DLD1 (cell line): ENCODE measurements at regions not wholly inside any gene's neighbourhood (a gene's known extent, or its start where the extent isn't known, plus 50 kb on each side); places are given as distances from the start of the nearest gene placed in this dataset.

Experiments
- in situ Hi-C: cut with HindIII; loops from 2 replicates; pipeline ENCODE4 v1.10.0; 2017; ENCODE audit warnings: low sequenced_read_pairs

- in situ Hi-C loops = no loop called here
These were observed 291.4 kb downstream of the IRX2 start for GRCh38 chr5:2460098-2460497.

DNA sequence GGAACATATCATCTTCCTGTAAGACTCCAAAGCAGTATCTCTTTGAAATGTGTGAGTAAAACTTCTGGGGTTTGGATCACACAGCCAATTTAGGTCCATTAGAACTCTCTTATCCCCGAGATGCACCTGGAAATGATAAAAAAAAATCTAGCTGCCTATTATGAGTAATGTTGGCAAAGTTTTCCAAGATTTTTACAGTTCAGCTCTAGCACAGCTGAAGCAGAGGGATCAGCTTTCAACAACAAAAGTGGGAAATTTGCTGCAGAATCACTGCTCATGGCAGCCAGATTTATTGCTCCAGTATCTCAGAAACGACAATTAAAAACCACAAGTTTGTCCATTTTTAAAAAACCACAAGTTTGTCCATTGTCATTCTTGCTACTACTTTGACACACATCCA lies 292.2 kb downstream of the IRX2 start:
- in situ Hi-C loops = no loop called here

- in situ Hi-C loops = no loop called here
These were observed 295.6 kb downstream of the IRX2 start for GRCh38 chr5:2455878-2456277.

DNA sequence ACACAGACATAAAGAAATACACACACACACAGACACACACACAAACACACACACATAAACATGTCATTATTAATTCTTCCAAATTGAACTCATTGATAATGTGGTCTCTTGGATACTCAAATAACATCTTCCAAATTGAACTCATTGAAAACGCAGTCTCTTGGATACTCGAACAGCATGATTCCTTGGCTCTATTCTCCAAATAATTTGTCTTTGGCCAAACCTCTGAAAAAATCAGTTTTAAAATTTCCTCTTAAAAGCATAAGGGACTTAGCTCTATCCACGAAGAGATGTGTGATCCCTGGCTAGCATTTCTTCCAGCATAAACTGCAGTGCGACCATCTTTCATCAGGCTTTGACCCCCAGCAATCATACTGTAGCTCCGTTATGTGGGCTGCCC lies 296.6 kb downstream of the IRX2 start:
- in situ Hi-C loops = no loop called here

DNA sequence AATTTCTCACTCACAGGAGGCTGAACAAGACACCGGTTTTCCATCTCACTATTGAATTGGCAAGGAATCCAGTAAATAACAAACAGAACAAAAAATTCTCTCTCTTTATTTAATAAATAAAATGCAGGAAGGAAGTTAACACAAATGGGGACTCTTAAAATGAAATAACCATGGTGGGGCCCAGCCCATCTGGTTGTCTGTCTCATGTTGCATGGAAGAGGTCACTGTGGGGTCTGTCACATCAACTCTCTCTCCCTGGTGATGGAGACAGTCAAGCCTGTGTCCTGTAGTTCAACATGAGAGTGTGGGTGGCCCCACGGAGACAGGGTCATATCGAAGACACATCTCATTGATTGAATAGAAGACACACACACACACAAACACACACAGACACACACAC lies 297.7 kb downstream of the IRX2 start:
- in situ Hi-C loops = no loop called here

GRCh38 chr5:2451100-2451499 lies 300.4 kb downstream of the IRX2 start:
- in situ Hi-C loops = no loop called here

DNA sequence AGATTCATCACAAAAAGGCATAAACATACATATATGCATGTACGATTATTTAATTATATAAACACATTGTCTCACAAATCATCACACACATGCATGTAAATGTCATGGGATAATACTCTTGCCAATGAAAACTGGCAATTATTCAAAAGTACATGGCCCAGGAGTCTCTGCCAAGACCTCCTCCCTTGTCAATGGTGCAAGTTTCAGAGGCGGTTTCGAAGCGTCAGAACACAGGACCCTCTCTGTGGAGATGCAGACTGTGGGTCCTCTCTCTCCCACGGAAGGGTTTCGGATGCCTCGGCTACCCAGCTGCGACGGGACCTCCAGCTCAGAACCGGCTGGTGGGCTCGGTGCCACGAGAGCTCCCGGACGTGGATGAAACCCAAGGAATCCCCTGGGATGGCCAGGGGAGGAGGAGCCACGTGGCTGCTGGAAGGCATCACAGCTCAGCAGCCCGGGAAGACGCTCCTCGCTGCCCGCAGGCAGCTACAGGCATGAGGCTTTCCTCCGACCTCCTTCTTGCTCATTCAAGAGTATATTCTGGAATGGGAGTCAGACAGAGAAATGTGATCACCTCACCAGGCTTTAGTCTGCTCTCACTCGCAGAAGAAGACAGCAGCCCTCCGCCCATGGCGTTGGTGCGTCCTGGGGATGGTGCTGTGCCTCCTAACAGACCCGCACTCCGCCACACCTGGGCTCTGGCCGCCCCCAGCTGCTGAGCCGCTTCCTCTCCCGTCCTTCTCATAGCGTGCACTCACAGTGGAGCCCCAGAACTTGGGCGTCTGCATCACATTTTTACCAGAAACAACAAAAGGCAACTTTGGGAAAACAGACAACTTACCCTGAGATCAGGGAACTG lies 308.8 kb downstream of the IRX2 start:
- in situ Hi-C loops = no loop called here

GRCh38 chr5:2441495-2442180 lies 309.8 kb downstream of the IRX2 start:
- in situ Hi-C loops = no loop called here

DNA sequence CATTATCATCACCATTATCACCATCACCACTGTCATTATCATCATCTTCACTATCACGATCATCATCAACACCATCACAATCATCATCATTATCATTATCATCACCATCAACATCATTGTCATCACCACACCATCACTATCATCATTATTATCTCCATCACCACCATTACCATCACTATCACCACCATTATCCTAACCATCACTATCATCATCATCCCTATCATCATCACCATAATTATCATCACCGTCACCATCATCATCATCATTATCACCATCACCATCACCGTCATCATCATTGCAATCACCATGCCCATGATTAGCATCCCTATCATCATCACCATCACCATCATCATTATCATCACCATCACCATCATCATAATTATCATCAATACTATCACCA lies 311.9 kb downstream of the IRX2 start:
- in situ Hi-C loops = no loop called here

DNA sequence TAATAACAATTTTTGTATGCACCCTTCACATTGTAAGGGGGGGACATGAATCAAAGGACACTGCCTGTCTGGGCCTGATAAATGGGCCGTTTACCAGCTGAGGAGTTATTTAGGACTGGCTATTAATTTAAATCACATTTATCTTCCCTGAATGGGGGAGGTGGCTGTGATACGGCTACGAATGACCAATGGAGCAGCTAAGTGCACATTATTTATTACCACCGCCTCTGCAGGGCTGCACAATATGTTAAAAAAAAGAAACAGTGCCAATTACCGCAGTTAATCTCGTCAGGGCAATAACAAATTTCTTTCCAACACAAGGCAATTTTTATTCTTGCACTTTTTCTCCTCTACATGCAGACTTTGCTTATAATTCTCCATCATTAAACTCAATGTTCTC lies 318.4 kb downstream of the IRX2 start:
- in situ Hi-C loops = no loop called here

DNA sequence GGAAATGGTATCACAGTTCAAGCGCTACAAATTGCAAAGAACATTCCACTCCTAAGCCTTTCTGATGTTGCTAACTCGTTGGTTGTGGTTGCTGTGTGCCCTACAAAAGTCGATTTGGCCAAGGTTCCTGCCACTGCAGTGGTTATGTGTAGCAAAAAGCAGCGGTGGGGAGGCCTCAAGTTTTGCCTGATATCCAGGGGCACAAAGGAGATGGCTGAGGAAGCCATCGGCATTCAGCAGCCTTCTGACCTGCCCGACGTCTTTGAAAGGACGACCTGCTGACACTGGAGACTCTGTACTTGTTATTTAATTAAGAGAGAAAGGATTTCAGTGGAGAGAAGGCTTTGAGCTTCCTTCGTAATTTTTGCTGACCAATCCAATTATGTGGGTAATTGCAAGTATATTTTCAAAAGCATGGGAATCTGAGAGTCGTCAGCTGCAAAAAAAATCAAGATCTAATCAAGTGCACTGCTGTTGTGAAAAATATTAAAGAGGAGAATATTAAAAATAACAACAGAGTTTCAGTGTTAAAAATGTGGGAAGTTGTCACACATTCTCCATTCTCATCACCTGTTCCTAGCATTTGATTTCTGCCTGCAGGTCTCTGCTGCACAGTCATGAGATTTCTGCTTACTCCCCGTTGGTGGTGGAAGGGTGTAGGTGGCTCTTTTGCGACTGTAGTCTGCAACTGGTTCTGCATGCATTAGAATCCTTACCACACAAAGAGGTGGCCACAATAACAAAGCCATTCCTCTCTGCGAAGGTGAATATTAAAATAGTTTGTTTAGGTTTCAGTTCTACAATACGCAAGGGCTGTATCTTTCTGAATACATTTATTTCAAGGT lies 319.2 kb downstream of the IRX2 start:
- in situ Hi-C loops = no loop called here

DNA sequence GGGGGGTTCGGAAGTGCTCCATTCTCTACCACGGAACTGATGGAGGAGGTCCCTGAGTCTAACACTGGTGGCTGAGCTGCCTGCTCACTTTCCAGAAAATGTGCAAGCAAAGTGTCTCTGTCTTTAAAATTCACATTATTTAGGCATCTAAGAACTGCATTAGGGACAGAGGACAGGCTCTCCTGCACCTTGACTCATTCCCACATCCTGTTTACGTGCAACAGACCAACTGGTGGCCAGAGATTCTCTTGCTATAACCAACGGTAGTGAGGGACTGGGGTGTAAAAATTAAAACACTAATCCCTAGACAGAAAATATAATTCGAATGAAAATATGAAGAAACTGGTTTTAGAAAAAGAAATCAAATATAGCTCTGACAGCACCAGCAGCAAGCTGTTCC lies 320.9 kb downstream of the IRX2 start:
- in situ Hi-C loops = no loop called here

DNA sequence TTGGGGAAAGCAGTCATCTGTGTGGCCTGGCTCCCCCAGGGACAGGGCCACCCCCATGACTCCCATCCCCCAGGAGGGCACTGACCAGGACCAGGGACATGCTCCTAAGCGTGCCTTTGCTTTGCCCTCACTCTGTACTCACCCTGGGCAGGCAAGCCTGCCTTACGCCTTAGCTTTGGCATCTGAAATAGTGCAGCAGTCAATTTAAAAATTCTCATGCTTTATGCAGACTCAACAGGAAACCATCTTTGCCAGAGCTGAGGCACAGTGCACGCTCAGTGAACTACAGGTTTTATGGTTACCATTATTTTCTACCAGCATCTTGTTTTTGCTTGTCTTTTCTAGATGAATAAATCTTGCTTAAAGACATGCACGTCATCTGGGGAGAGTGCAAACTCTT lies 323.5 kb downstream of the IRX2 start:
- in situ Hi-C loops = no loop called here

GRCh38 chr5:2423634-2424033 lies 327.8 kb downstream of the IRX2 start:
- in situ Hi-C loops = no loop called here

DNA sequence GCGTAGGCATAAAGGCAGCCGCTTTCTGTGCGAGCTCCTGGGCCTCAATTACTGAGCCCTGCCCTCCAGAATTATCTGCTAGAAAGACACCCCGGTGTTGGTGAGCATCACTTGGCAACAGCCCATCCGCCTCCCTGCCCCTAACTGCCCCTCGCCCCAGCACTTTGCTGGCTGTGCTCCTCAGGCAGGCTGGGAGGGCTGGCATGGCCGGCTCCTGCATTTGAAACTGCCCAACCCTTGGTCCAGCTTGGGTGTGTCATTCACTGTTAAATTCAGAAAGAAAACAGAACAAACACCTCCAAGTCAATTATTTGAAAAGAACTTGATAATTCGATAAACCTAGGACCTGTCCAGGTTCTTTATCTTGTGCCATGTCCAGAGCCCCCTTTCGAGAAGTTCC lies 334.2 kb downstream of the IRX2 start:
- in situ Hi-C loops = no loop called here

DNA sequence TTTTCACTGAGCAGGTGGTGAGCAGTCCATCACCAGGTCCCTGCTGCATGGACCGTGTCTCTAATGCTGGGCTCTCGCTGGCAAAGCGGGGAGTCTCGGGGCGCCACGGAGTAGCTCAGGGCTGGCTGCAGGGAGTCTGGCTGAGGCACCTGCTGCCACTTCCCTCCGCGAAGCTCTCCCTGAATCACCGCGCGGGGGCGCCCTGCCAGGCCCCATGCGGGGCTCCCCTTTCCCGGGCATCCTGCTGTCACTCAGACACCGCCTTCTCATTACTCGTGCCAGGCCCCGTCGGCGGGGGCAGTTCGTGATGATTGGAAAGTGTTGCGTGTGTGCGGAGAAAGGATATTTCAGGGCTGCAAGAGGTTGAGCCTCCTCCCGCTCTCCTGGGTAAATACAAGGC lies 335.8 kb downstream of the IRX2 start:
- in situ Hi-C loops = no loop called here

DNA sequence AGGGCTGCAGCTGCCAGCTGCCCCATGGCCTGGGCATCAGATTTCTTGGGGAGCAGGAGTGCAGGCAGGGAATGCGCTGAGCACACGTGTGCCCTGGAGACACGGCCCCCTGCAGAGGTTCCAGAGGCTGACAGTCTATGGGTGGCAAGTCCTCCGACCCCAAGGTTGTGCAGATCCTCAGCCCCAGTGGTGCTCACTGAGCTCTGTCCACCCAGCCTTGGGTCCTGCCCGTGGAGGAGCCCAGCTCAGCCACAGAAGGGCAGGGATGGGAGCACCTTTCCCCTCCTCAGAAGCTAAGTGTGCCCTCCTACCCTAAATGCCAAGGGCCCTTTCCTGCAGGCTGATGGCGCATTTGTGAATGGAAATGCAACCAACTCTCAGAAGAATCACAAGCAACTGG lies 341.0 kb downstream of the IRX2 start:
- in situ Hi-C loops = no loop called here

- in situ Hi-C loops = no loop called here
These were observed 348.2 kb downstream of the IRX2 start for GRCh38 chr5:2403296-2403695.

GRCh38 chr5:2399804-2400203 lies 351.7 kb downstream of the IRX2 start:
- in situ Hi-C loops = no loop called here

- in situ Hi-C loops = no loop called here
These were observed 352.4 kb downstream of the IRX2 start for GRCh38 chr5:2399096-2399495.

- in situ Hi-C loops = no loop called here
These were observed 357.9 kb downstream of the IRX2 start for GRCh38 chr5:2393556-2393955.

DNA sequence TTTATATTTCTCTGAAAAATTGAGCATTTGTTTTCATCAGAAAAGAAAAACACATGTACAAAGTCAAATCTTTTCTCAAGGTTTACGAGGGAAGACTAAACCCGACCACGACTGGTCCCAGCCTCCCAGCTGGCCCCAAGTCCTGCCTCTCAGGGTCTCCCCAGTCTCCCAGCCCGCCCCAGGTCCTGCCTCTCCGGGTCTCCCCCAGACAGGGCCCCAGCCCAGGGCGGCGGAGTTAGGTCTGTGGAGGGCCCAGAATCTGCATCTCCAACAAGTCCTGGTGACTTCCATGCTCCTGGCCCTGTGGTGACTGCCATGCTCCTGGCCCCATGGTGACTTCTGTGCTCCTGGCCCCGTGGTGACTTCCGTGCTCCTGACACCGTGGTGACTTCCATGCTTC lies 359.9 kb downstream of the IRX2 start:
- in situ Hi-C loops = no loop called here
